ENCODE measurements at regions not wholly inside any gene's neighbourhood (a gene's known extent, or its start where the extent isn't known, plus 50 kb on each side); places are given as distances from the start of the nearest gene placed in this dataset.
A peak's percentile ranks its signal among the peaks of the same experiment; 100 is the strongest.
"Not testable (repeated sequence)": the region's sequence is repeated elsewhere in the genome, so short reads cannot be mapped to it uniquely, and the experiment has no call there.

DNA sequence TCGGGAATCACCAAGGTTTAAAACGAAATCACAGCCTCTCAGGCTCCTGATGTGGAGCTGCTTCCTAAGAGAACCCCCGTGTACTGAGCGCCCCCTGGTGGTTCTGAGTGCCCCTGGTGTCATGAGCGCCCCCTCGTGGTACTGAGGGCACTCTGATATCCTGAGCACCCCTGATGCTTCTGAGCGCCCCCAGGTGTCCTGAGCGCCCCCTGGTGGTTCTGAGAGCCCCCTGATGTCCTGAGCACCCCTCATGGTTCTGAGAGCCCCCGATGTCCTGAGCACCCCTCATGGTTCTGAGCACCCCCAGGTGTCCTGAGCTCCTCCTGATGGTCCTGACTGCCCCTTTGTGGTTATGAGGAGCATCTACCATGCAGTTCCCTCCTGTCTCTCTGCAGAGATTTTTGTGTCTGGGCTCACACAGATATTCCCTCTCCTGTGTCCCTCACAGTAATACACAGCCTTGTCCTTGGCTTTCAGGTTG lies 1092.1 kb downstream of the TMEM121 start:
- H3K4me3 ChIP-seq; H3K27ac ChIP-seq; H3K9me3 ChIP-seq; H3K27me3 ChIP-seq (ENCODE audit: low read depth); H3K4me1 ChIP-seq; H3K36me3 ChIP-seq; intact Hi-C loops (cut with DNase I): not testable (repeated sequence)
- peak; percentile 82 for DNase-seq
- TF ChIP-seq CTCF (IDR thresholded peaks at IDR 0.05), result peak; percentile 66
- ATAC-seq, result peak; percentile 39 to 59

DNA sequence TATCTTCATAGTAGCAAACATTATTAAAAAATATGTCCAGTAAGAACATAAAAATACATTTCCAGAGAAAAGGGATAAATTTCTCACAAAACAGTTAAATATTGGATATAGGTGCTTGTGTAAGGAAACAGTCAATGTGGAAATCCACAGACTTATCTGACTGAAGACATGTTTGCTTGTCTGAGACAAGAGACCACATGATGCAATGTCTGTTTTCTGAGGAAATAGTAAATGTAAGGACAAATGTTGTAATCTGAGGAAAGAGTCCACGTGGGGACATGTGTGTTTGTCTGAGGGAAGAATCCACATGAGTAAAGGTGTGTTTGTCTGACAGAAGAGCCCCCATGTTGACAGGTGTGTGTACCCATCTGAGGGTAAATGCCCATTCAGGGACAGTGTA lies 1093.2 kb downstream of the TMEM121 start:
- no peak overlapping the region for H3K4me3 ChIP-seq

GRCh38 chr14:106620368-106620767 lies 1094.0 kb downstream of the TMEM121 start:
- no peak for DNase-seq
- Histone ChIP-seq H3K9me3 (no peaks in the 10 kb centered on the region), H3K27me3 (ENCODE audit: low read depth) (peaks cover 14% of the 10 kb centered on the region), H3K36me3 (no peaks in the 10 kb centered on the region), H3K4me1 (no peaks in the 10 kb centered on the region), H3K27ac (no peak overlapping the region), H3K4me3 (no peak overlapping the region)
- intact Hi-C loops (cut with DNase I), result no loop called here
- TF ChIP-seq CTCF (IDR thresholded peaks at IDR 0.05), result no peak
- no peak for ATAC-seq

More for the DNA sequence above, 1093.2 kb downstream of the TMEM121 start:
- ATAC-seq (no peak), DNase-seq (no peak)
- no peak overlapping the region for H3K27ac ChIP-seq
- H3K27me3 ChIP-seq (ENCODE audit: low read depth), result peaks cover 14% of the 10 kb centered on the region
- no peaks in the 10 kb centered on the region for H3K4me1 ChIP-seq
- no peaks in the 10 kb centered on the region for H3K9me3 ChIP-seq
- no peak for TF ChIP-seq CTCF (IDR thresholded peaks at IDR 0.05)
- H3K36me3 ChIP-seq, result no peaks in the 10 kb centered on the region
- intact Hi-C loops (cut with DNase I), result no loop called here

- no peak overlapping the region for H3K27ac ChIP-seq
- H3K36me3 ChIP-seq, result no peaks in the 10 kb centered on the region
- intact Hi-C loops (cut with DNase I), result no loop called here
- no peak for DNase-seq
- ATAC-seq, result no peak
- no peak for TF ChIP-seq CTCF (IDR thresholded peaks at IDR 0.05)
- no peaks in the 10 kb centered on the region for H3K9me3 ChIP-seq
- no peak overlapping the region for H3K4me3 ChIP-seq
- H3K4me1 ChIP-seq, result no peaks in the 10 kb centered on the region
- H3K27me3 ChIP-seq (ENCODE audit: low read depth), result peaks cover 14% of the 10 kb centered on the region
These were observed 1095.9 kb downstream of the TMEM121 start for GRCh38 chr14:106622200-106622745.

- Histone ChIP-seq H3K9me3 (no peaks in the 10 kb centered on the region), H3K36me3 (no peaks in the 10 kb centered on the region), H3K27me3 (ENCODE audit: low read depth) (peaks cover 14% of the 10 kb centered on the region), H3K4me3 (no peak overlapping the region), H3K27ac (no peak overlapping the region), H3K4me1 (no peaks in the 10 kb centered on the region)
- ATAC-seq (no peak), DNase-seq (no peak)
- TF ChIP-seq CTCF (IDR thresholded peaks at IDR 0.05), result no peak
- intact Hi-C loops (cut with DNase I), result no loop called here
These were observed 1098.8 kb downstream of the TMEM121 start for GRCh38 chr14:106625186-106625585.

GRCh38 chr14:106626469-106626868 lies 1100.1 kb downstream of the TMEM121 start:
- H3K4me3 ChIP-seq; H3K36me3 ChIP-seq; DNase-seq; intact Hi-C loops (cut with DNase I); ATAC-seq; H3K27ac ChIP-seq; H3K9me3 ChIP-seq; H3K4me1 ChIP-seq: not testable (repeated sequence)
- peaks cover 14% of the 10 kb centered on the region for H3K27me3 ChIP-seq (ENCODE audit: low read depth)

All from lower lobe of right lung (tissue), 2 donors.